HG03025 (cell line): ENCODE measurements at regions not wholly inside any gene's neighbourhood (a gene's known extent, or its start where the extent isn't known, plus 50 kb on each side); places are given as distances from the start of the nearest gene placed in this dataset.

Source experiments
- ATAC-seq: cut with Tn5 transposase; IDR thresholded peaks from one replicate; pipeline ENCODE4 v1.9.1; 2021; ENCODE audit warnings: mild to moderate bottlenecking, moderate library complexity; ENCODE audit not compliant: unreplicated experiment, low FRiP score

- no peak for ATAC-seq
Measured at GRCh38 chr4:13081830-13082229, 402.3 kb downstream of the RAB28 start.

- ATAC-seq, result no peak
Measured at GRCh38 chr4:13067077-13067476, 417.1 kb downstream of the RAB28 start.

- no peak for ATAC-seq
Measured at GRCh38 chr4:13059019-13059418, 425.1 kb downstream of the RAB28 start.

- ATAC-seq, result no peak
Measured at GRCh38 chr4:13056630-13057189, 427.4 kb downstream of the RAB28 start.

DNA sequence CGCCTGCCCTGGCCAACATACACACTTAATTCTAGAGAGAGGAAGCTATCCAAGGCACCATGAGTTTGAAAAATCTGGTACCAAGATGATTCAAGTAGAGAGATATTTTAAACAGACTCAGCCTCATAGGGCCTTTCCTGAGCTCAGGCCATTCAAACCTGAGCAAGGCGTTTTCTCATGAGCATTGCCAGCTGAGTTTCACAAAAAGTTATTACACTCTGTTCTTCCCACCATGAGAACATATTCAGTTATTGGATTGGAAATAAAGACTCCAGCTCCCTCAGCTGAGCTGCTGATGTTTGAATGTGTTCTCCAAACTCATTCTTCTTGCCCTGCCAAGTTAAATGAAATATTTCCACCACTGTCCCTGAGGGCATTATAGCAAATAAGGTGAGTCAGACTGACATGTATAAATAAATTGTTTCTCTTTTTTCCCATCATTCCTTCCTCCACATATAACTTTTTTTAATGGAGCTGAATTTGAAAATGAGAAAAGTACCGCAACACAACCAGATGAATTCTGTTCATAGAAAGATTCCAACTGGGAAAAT, 429.6 kb downstream of the RAB28 start:
- ATAC-seq, result no peak

GRCh38 chr4:13047591-13047990, 436.5 kb downstream of the RAB28 start:
- no peak for ATAC-seq

DNA sequence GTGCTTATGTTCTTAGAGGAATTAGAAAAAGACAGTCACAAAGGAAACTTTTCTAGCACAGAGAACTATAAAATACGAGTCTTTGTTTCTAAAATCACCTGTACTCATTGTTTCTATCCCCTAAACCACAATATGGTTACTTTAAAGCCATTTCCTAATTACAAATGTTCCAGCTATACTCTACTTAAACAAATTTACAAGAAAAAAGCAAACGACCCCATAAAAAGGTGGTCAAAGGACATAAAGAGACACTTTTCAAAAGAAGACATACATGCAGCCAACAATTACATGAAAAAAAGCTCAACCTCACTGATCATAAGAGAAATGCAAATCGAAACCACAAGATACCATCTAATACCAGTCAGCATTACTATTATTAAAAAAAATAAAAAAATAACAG, 447.3 kb downstream of the RAB28 start:
- no peak for ATAC-seq

DNA sequence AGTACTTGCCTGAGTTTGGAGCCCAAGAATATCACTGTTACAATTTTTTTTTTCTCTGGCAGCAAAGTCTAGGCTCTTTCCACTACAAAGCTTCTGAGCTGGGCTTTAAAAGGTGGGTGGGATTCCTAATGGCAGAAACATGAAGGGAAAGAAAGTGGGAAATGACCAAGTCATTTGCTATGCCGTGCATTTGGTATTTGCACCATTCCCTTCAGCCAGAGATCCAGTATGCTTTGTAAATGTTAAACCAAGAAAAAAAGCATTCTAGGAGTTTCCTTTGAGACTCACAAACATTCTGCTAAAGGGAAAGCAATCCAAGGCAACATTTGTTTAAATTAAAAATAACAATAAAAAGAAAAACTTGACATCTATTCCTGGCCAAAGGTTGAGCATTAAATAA, 451.2 kb downstream of the RAB28 start:
- no peak for ATAC-seq

GRCh38 chr4:13024147-13025105, 459.7 kb downstream of the RAB28 start:
- no peak for ATAC-seq

DNA sequence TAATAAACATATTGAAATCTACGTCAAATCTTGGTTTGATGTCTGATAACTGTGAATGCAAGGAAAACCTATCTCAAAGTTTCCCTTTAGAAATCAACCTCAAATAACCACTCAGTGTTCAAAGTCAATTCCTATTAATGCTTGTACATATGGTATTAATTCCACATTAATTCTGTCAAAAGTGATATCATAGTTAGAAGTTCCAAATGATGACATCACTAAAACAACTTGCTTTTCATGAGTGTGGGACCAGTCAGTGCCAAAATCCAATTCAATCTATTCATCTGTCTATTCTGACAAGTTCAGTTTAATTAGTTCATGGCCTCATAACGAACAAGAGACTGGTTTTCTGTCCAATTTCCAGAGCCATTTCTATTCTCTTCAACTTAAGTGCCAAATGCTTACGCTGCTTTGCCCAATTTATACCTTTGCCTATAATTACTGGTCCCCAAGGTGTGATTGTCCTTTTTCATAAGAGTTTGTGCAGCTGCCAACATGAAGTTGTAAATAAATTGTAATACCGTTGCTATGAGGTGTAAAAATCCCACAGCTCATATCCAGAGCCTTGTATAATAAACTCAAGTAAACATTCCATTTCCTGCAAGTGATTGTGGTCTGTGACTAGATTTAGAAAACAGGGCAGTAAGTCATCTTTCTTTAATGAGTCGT, 476.2 kb downstream of the RAB28 start:
- ATAC-seq, result no peak

GRCh38 chr4:12993923-12994322, 490.2 kb downstream of the RAB28 start:
- no peak for ATAC-seq

GRCh38 chr4:12987284-12987683, 496.9 kb downstream of the RAB28 start:
- no peak for ATAC-seq

DNA sequence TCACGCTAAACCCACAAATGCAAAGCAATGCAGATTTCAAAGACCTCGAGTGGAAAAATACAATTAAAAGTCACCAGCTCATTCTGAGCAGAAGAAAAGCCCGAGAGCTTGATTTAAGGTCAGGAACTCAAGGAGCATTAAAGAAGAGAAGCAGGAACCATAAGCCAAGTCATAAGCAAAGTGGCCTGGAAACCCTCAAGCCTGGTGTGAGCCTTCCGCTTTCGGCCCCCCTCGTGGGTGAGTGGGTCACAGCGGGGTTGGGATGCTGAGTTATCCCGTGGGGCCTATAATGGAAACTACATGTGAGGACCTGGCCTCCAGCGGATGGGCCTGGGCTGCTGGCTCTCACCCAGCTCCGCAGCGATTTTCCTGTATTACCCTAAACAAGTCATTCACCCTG, 504.3 kb downstream of the RAB28 start:
- no peak for ATAC-seq

GRCh38 chr4:12978310-12978709, 505.8 kb downstream of the RAB28 start:
- ATAC-seq, result no peak

DNA sequence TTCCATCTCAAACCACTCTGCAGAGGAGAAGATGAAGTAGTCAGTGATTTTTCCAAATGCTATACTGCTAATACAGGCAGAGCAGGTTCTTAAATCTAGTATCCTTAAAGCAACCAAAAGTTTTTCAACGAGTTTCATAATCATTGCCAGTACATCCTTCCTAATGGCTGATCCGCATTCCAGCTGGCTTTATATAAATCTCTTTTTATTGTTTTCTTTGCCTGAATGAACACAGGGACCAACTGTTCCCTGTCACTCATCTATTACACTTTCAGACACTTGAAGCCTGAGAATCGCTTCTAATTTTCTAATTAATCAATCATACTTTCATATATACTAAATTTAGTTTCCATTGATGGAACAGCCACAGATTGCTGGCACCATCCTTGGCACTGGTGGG, 508.6 kb downstream of the RAB28 start:
- ATAC-seq, result no peak

- no peak for ATAC-seq
Measured at GRCh38 chr4:12973522-12973921, 510.6 kb downstream of the RAB28 start.

DNA sequence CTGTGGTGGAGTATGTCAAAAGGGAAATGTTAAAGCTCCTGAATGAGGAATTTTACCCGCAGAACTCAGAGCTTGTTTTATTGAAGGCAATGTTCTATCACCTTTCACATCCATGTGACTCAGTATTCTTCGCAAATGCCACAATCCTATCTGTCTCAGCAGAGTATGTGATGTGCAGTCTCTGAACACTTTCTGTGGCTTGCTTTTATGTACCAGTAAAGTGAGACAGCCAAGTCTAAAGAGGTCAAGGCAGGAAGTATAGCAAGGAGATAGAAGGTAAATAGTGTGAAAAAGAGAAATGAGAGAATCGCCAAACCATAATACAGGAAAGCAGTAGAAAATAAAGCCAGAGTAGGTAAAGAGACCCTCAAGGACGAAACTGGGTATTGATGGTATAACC, 515.8 kb downstream of the RAB28 start:
- ATAC-seq, result no peak

GRCh38 chr4:12966726-12967125, 517.4 kb downstream of the RAB28 start:
- no peak for ATAC-seq

GRCh38 chr4:12965334-12965733, 518.8 kb downstream of the RAB28 start:
- no peak for ATAC-seq

DNA sequence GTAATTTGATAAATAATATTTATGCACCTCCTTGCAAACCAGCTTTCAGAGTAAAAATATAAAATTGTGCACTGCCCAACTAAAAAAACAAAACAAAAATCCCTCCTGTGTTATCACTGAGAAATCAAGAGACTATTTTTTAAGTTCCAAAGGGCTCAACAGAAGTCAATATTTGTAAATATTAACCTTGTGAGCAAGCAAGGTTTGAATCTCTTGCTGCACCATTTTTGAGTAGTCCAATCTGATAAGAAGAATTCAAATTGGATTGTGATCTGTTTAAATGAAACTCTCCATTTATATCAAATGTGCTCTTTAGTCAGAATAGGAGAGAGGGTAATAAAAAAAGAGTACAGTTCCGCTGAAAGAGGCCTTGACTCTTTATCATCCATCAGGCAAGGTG, 520.2 kb downstream of the RAB28 start:
- ATAC-seq, result no peak

GRCh38 chr4:12963291-12963690, 520.8 kb downstream of the RAB28 start:
- ATAC-seq, result no peak
